ENCODE measurements at regions not wholly inside any gene's neighbourhood (a gene's known extent, or its start where the extent isn't known, plus 50 kb on each side); places are given as distances from the start of the nearest gene placed in this dataset.
"Not testable (repeated sequence)": the region's sequence is repeated elsewhere in the genome, so short reads cannot be mapped to it uniquely, and the experiment has no call there.

DNA sequence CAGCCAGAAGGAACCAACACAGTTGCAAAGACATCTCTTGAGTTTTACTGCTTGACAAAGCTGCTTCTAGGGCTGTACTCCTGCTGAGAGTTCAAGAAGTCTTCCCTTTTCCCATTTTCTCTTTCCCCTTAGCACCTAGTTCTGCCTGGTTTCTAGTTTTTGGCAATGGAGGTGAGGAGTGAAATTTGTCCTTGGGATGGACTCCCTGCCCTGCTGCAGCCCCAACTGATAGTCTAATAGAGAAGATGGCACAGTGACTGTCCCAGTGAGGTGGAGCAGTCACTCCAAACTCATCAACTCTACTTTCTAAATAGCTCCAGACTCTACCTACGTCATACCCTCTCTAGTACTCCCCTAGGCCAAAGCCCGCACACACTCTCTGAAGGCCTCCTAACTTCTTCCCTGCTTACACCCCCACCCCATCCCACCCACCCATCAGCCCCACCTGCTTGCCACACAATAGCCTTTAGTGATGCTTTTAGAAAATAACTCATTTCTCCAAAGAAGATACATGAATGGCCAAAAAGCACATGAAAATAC, 164.4 kb downstream of the DDX1 start:
- Histone ChIP-seq H3K4me3 (no peak overlapping the region), H3K4me1 (ENCODE audit: control insufficient read depth in 1 of 2, low read depth in 2 of 2) (peaks cover 0 to 12% of the 10 kb centered on the region in 2 donors), H3K27ac (no peak overlapping the region), H3K27me3 (replicated peaks; ENCODE audit: insufficient read depth) (no peaks in the 10 kb centered on the region), H3K36me3 (no peaks in the 10 kb centered on the region), H3K9me3 (no peaks in the 10 kb centered on the region)
- ATAC-seq (ENCODE audit: insufficient number of reproducible peaks, low FRiP score, low read depth) (no peak), DNase-seq (ENCODE audit: low spot score) (no peak)
- no peak for TF ChIP-seq CTCF (IDR thresholded peaks at IDR 0.05)

- Histone ChIP-seq H3K9me3 (no peaks in the 10 kb centered on the region), H3K36me3 (no peaks in the 10 kb centered on the region), H3K4me3 (no peak overlapping the region), H3K27me3 (replicated peaks; ENCODE audit: insufficient read depth) (no peaks in the 10 kb centered on the region), H3K4me1 (ENCODE audit: control insufficient read depth in 1 of 2, low read depth in 2 of 2) (peaks cover 0 to 12% of the 10 kb centered on the region in 2 donors), H3K27ac (no peak overlapping the region)
- DNase-seq (ENCODE audit: low spot score) (no peak), ATAC-seq (ENCODE audit: insufficient number of reproducible peaks, low FRiP score, low read depth) (no peak)
- TF ChIP-seq CTCF (IDR thresholded peaks at IDR 0.05), result no peak
Measured at GRCh38 chr2:15756882-15757819, 165.5 kb downstream of the DDX1 start.

- no peaks in the 10 kb centered on the region for H3K36me3 ChIP-seq
- no peak for ATAC-seq (ENCODE audit: insufficient number of reproducible peaks, low FRiP score, low read depth)
- no peaks in the 10 kb centered on the region for H3K9me3 ChIP-seq
- H3K4me1 ChIP-seq (ENCODE audit: control insufficient read depth in 1 of 2, low read depth in 2 of 2), result peaks cover 0 to 12% of the 10 kb centered on the region in 2 donors
- no peak overlapping the region for H3K4me3 ChIP-seq
- no peak overlapping the region for H3K27ac ChIP-seq
- DNase-seq (ENCODE audit: low spot score), result no peak
- TF ChIP-seq CTCF (IDR thresholded peaks at IDR 0.05), result no peak
- H3K27me3 ChIP-seq (replicated peaks; ENCODE audit: insufficient read depth), result no peaks in the 10 kb centered on the region
Measured at GRCh38 chr2:15757820-15758586, 166.3 kb downstream of the DDX1 start.

- Histone ChIP-seq H3K27ac (no peak overlapping the region), H3K36me3 (no peaks in the 10 kb centered on the region), H3K27me3 (replicated peaks; ENCODE audit: insufficient read depth) (no peaks in the 10 kb centered on the region), H3K4me1 (ENCODE audit: control insufficient read depth in 1 of 2, low read depth in 2 of 2) (peaks cover 0 to 12% of the 10 kb centered on the region in 2 donors), H3K9me3 (no peaks in the 10 kb centered on the region), H3K4me3 (no peak overlapping the region)
- TF ChIP-seq CTCF (IDR thresholded peaks at IDR 0.05), result no peak
- DNase-seq (ENCODE audit: low spot score), result no peak
- ATAC-seq (ENCODE audit: insufficient number of reproducible peaks, low FRiP score, low read depth), result no peak
Measured at GRCh38 chr2:15758848-15759247, 167.2 kb downstream of the DDX1 start.

DNA sequence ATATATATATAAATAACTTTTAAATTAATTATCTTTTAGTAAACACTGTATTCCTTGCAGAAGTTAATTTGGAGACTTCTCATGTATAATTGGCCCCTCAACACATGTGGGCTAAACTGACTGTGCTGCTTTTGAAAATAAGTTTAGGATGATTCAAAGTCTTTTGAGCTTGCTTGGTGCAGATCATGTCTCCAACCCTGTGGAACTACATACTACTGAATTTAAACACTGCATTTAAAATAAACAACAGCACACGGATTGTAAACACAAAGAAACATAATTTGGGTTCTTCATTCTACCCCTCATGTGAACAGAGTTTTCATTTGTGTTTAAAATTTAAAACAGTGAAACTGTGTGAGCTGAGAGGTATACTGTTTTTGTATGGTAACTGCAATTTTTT, 167.7 kb downstream of the DDX1 start:
- Histone ChIP-seq H3K27me3 (replicated peaks; ENCODE audit: insufficient read depth) (no peaks in the 10 kb centered on the region), H3K4me3 (no peak overlapping the region), H3K27ac (no peak overlapping the region), H3K9me3 (no peaks in the 10 kb centered on the region), H3K36me3 (no peaks in the 10 kb centered on the region), H3K4me1 (ENCODE audit: control insufficient read depth in 1 of 2, low read depth in 2 of 2) (peaks cover 0 to 7% of the 10 kb centered on the region in 2 donors)
- no peak for ATAC-seq (ENCODE audit: insufficient number of reproducible peaks, low FRiP score, low read depth)
- DNase-seq (ENCODE audit: low spot score), result no peak
- TF ChIP-seq CTCF (IDR thresholded peaks at IDR 0.05), result no peak

DNA sequence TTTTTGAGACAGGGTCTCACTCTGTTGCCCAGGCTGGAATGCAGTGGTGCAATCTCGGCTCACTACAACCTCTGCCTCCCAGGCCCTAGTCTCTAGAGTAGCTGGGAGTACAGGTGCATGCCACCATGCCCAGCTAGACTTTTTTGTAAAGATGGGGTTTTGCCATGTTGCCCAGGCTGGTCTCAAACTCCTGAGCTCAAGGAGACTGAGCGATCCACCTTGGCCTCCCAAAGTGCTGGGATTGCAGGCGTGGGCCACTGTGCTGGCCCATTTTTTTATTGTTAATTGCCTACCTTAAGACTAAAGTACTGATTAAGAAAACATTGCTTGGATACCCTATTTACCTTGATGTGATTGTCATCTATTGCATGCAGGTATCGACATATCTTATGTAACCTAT, 168.1 kb downstream of the DDX1 start:
- H3K27ac ChIP-seq; H3K9me3 ChIP-seq; DNase-seq (ENCODE audit: low spot score); H3K36me3 ChIP-seq; H3K27me3 ChIP-seq (replicated peaks; ENCODE audit: insufficient read depth); H3K4me3 ChIP-seq; H3K4me1 ChIP-seq (ENCODE audit: control insufficient read depth in 1 of 2, low read depth in 2 of 2); ATAC-seq (ENCODE audit: insufficient number of reproducible peaks, low FRiP score, low read depth): not testable (repeated sequence)

Data from thoracic aorta (tissue), 2 donors.